Neutrophil (primary cell): ENCODE measurements at regions not wholly inside any gene's neighbourhood (a gene's known extent, or its start where the extent isn't known, plus 50 kb on each side); places are given as distances from the start of the nearest gene placed in this dataset.

Experiments used
- H3K27ac ChIP-seq: fragments of 200-600 bp; sonication (generic); 2 replicates; pipeline ENCODE4 v1.5.1; 2016; ENCODE audit warnings: mild to moderate bottlenecking, moderate library complexity
- H3K27me3 ChIP-seq: fragments of 200-600 bp; sonication (generic); 2 replicates; pipeline ENCODE4 v1.6.0; 2016; ENCODE audit warnings: mild to moderate bottlenecking
- H3K36me3 ChIP-seq: fragments of 200-600 bp; sonication (generic); 2 replicates; pipeline ENCODE4 v1.5.1; 2017
- H3K4me1 ChIP-seq, 2 experiments: fragments of 200-600 bp in 1 of 2; sonication (generic) in 1 of 2; 1 replicate in 1 of 2; 2 replicates in 1 of 2; pipeline versions ENCODE4 v1.5.1 to v1.6.1; 2013 to 2016; ENCODE audit warnings: low read depth in 1 of 2, low read length in 1 of 2, mild to moderate bottlenecking in 1 of 2, moderate library complexity in 1 of 2; ENCODE audit not compliant: control insufficient read depth in 1 of 2, insufficient read depth in 1 of 2
- H3K4me3 ChIP-seq, 2 experiments: fragments of 200-600 bp in 1 of 2; sonication (generic) in 1 of 2; 1 replicate in 1 of 2; 2 replicates in 1 of 2; pipeline ENCODE4 v1.5.1; 2013 to 2016; ENCODE audit warnings: low read depth in 1 of 2, low read length in 1 of 2, mild to moderate bottlenecking in 1 of 2, moderate library complexity in 1 of 2
- H3K9me3 ChIP-seq: fragments of 200-600 bp; sonication (generic); 2 replicates; pipeline ENCODE4 v1.5.1; 2016
- CTCF ChIP-seq: fragments of 200-600 bp; sonication (generic); IDR thresholded peaks from 2 replicates; pipeline ENCODE4 v1.5.1; 2016; ENCODE audit warnings: antibody characterized with exemption

GRCh38 chr5:125720721-125721120 is 702.5 kb upstream of the GRAMD2B start:
- no peak overlapping the region for H3K27ac ChIP-seq
- no peak for TF ChIP-seq CTCF

GRCh38 chr5:125722550-125722949 is 700.7 kb upstream of the GRAMD2B start:
- no peak for TF ChIP-seq CTCF

More at GRCh38 chr5:125720721-125721120, 702.5 kb upstream of the GRAMD2B start:
- Histone ChIP-seq H3K36me3 (no peaks in the 10 kb centered on the region), H3K27me3 (no peaks in the 10 kb centered on the region), H3K9me3 (no peaks in the 10 kb centered on the region), H3K4me1 (no peaks in the 10 kb centered on the region), H3K4me3 (no peak overlapping the region)

GRCh38 chr5:125725691-125726090 is 697.5 kb upstream of the GRAMD2B start:
- Histone ChIP-seq H3K36me3 (no peaks in the 10 kb centered on the region), H3K4me3 (no peak overlapping the region)
- no peak for TF ChIP-seq CTCF

More at GRCh38 chr5:125722550-125722949, 700.7 kb upstream of the GRAMD2B start:
- Histone ChIP-seq H3K27me3 (no peaks in the 10 kb centered on the region), H3K9me3 (no peaks in the 10 kb centered on the region), H3K4me1 (no peaks in the 10 kb centered on the region), H3K27ac (no peak overlapping the region), H3K36me3 (no peaks in the 10 kb centered on the region), H3K4me3 (no peak overlapping the region)

GRCh38 chr5:125743939-125744338 is 679.3 kb upstream of the GRAMD2B start:
- Histone ChIP-seq H3K4me1 (no peaks in the 10 kb centered on the region), H3K9me3 (no peaks in the 10 kb centered on the region), H3K27ac (no peak overlapping the region), H3K27me3 (no peaks in the 10 kb centered on the region), H3K4me3 (no peak overlapping the region), H3K36me3 (no peaks in the 10 kb centered on the region)
- no peak for TF ChIP-seq CTCF

More at GRCh38 chr5:125725691-125726090, 697.5 kb upstream of the GRAMD2B start:
- no peaks in the 10 kb centered on the region for H3K27me3 ChIP-seq
- peaks cover 4% of the 10 kb centered on the region for H3K9me3 ChIP-seq
- H3K4me1 ChIP-seq, result no peaks in the 10 kb centered on the region
- no peak overlapping the region for H3K27ac ChIP-seq

GRCh38 chr5:125746917-125747316 is 676.3 kb upstream of the GRAMD2B start:
- no peak for TF ChIP-seq CTCF

More at GRCh38 chr5:125746917-125747316, 676.3 kb upstream of the GRAMD2B start:
- H3K27ac ChIP-seq, result no peak overlapping the region
- H3K9me3 ChIP-seq, result no peaks in the 10 kb centered on the region
- no peak overlapping the region for H3K4me3 ChIP-seq
- no peaks in the 10 kb centered on the region for H3K36me3 ChIP-seq
- no peaks in the 10 kb centered on the region for H3K4me1 ChIP-seq
- no peaks in the 10 kb centered on the region for H3K27me3 ChIP-seq
